Tibial nerve (tissue), 4 donors: ENCODE measurements at regions not wholly inside any gene's neighbourhood (a gene's known extent, or its start where the extent isn't known, plus 50 kb on each side); places are given as distances from the start of the nearest gene placed in this dataset.

Experiments
- DNase-seq, 2 donors: peaks; one replicate each; pipeline ENCODE4 v3.0.0-alpha.2; 2019; ENCODE audit warnings: low spot score in 2 of 2
- H3K27ac ChIP-seq, 4 donors: fragments of 200-600 bp; sonication (generic) in 3 of 4; one replicate each; pipeline ENCODE4 v1.5.1; 2017 to 2019; ENCODE audit warnings: mild to moderate bottlenecking in 1 of 4
- H3K27me3 ChIP-seq, 2 donors: fragments of 200-600 bp; sonication (generic) in 1 of 2; one replicate each; pipeline versions ENCODE4 v1.5.1 to v1.6.0; 2017 to 2019
- H3K36me3 ChIP-seq, 3 donors: fragments of 200-600 bp; sonication (generic); one replicate each; pipeline ENCODE4 v1.5.1; 2018 to 2019
- H3K4me1 ChIP-seq, 4 donors: fragments of 200-600 bp; sonication (generic) in 3 of 4; one replicate each; pipeline ENCODE4 v1.5.1; 2017 to 2019
- H3K4me3 ChIP-seq, 4 donors: fragments of 200-600 bp; sonication (generic) in 3 of 4; one replicate each; pipeline ENCODE4 v1.5.1; 2017 to 2019; ENCODE audit warnings: mild to moderate bottlenecking in 1 of 4, moderate library complexity in 1 of 4
- H3K9me3 ChIP-seq, 4 donors: fragments of 200-600 bp; sonication (generic) in 3 of 4; one replicate each; pipeline ENCODE4 v1.5.1; 2017 to 2019
- CTCF ChIP-seq, 5 experiments: fragments of 200-600 bp in 3 of 5; fragments of 450-650 bp in 2 of 5; sonication (generic) in 3 of 5; IDR thresholded peaks; one replicate each; pipeline ENCODE4 v1.5.1; 2016 to 2019; ENCODE audit warnings: antibody characterized with exemption in 5 of 5, mild to moderate bottlenecking in 3 of 5, moderate library complexity in 2 of 5
- EP300 ChIP-seq, 2 donors: sonication (generic); formaldehyde crosslinking; IDR thresholded peaks; one replicate each; pipeline ENCODE4 v1.6.1; 2017; ENCODE audit warnings: antibody characterized with exemption in 2 of 2, mild to moderate bottlenecking in 1 of 2
- POLR2A ChIP-seq, 2 donors: fragments of 450-650 bp; IDR thresholded peaks; one replicate each; pipeline ENCODE4 v1.6.1; 2017; ENCODE audit warnings: antibody characterized with exemption in 2 of 2, mild to moderate bottlenecking in 2 of 2, moderate library complexity in 2 of 2
- WGBS, 2 donors: methylation state at CpG; one replicate each; pipeline ENCODE4 v1.1.5; 2018; 5-methylcytosine and 5-hydroxymethylcytosine counted together

- Histone ChIP-seq H3K4me1 (peaks cover 0 to 5% (median 0%) of the 10 kb centered on the region in 4 donors), H3K9me3 (no peaks in the 10 kb centered on the region), H3K27me3 (no peaks in the 10 kb centered on the region), H3K4me3 (no peak overlapping the region), H3K27ac (no peak overlapping the region), H3K36me3 (no peaks in the 10 kb centered on the region)
- no peak for DNase-seq
- 77 to 81% methylated on average over 5 of the region's 5 CpGs for WGBS, 2 donors
- TF ChIP-seq CTCF (IDR thresholded peaks at IDR 0.05) (no peak), POLR2A (IDR thresholded peaks at IDR 0.05) (no peak), EP300 (IDR thresholded peaks at IDR 0.05) (no peak)
These were observed 160.4 kb upstream of the TET2 start for GRCh38 chr4:104986306-104986705.

- Histone ChIP-seq H3K27me3 (no peaks in the 10 kb centered on the region), H3K4me1 (peaks cover 0 to 5% (median 0%) of the 10 kb centered on the region in 4 donors), H3K27ac (no peak overlapping the region), H3K4me3 (no peak overlapping the region), H3K36me3 (no peaks in the 10 kb centered on the region), H3K9me3 (peaks cover 0 to 13% (median 0%) of the 10 kb centered on the region in 4 donors)
- no peak for TF ChIP-seq CTCF (IDR thresholded peaks at IDR 0.05)
- TF ChIP-seq POLR2A (IDR thresholded peaks at IDR 0.05) = no peak
- no peak for TF ChIP-seq EP300 (IDR thresholded peaks at IDR 0.05)
- DNase-seq = no peak
- 42 to 45% methylated on average over 4 of the region's 4 CpGs for WGBS, 2 donors
These were observed 157.3 kb upstream of the TET2 start for GRCh38 chr4:104989371-104989770.

GRCh38 chr4:105002278-105002677, 144.4 kb upstream of the TET2 start:
- no peak for TF ChIP-seq POLR2A (IDR thresholded peaks at IDR 0.05)
- TF ChIP-seq EP300 (IDR thresholded peaks at IDR 0.05) = no peak
- no peak for TF ChIP-seq CTCF (IDR thresholded peaks at IDR 0.05)
- no peaks in the 10 kb centered on the region for H3K36me3 ChIP-seq
- no peaks in the 10 kb centered on the region for H3K4me1 ChIP-seq
- H3K27me3 ChIP-seq = no peaks in the 10 kb centered on the region
- no peak overlapping the region for H3K4me3 ChIP-seq
- 88 to 91% methylated on average over 6 of the region's 6 CpGs for WGBS, 2 donors
- no peak for DNase-seq
- no peak overlapping the region for H3K27ac ChIP-seq
- H3K9me3 ChIP-seq = no peaks in the 10 kb centered on the region

- DNase-seq = no peak
- peaks cover 0 to 7% (median 1%) of the 10 kb centered on the region in 4 donors for H3K9me3 ChIP-seq
- no peaks in the 10 kb centered on the region for H3K36me3 ChIP-seq
- no peak overlapping the region for H3K27ac ChIP-seq
- no peaks in the 10 kb centered on the region for H3K27me3 ChIP-seq
- no peak overlapping the region for H3K4me3 ChIP-seq
- TF ChIP-seq CTCF (IDR thresholded peaks at IDR 0.05) (no peak), POLR2A (IDR thresholded peaks at IDR 0.05) (no peak), EP300 (IDR thresholded peaks at IDR 0.05) (no peak)
- H3K4me1 ChIP-seq = no peaks in the 10 kb centered on the region
These were observed 132.4 kb upstream of the TET2 start for GRCh38 chr4:105014234-105014633.

GRCh38 chr4:105014635-105015034, 132.0 kb upstream of the TET2 start:
- H3K27me3 ChIP-seq = no peaks in the 10 kb centered on the region
- H3K9me3 ChIP-seq = peaks cover 0 to 11% (median 1%) of the 10 kb centered on the region in 4 donors
- H3K27ac ChIP-seq = no peak overlapping the region
- H3K4me1 ChIP-seq = no peaks in the 10 kb centered on the region
- H3K36me3 ChIP-seq = no peaks in the 10 kb centered on the region
- H3K4me3 ChIP-seq = no peak overlapping the region
- no peak for DNase-seq
- TF ChIP-seq CTCF (IDR thresholded peaks at IDR 0.05) (no peak), POLR2A (IDR thresholded peaks at IDR 0.05) (no peak), EP300 (IDR thresholded peaks at IDR 0.05) (no peak)
- WGBS, 2 donors = 75 to 79% methylated on average over 4 of the region's 4 CpGs
